DOHH2 (cell line): ENCODE measurements at regions not wholly inside any gene's neighbourhood (a gene's known extent, or its start where the extent isn't known, plus 50 kb on each side); places are given as distances from the start of the nearest gene placed in this dataset.

ENCODE experiments used
- H3F3A ChIP-seq: fragments of 200-600 bp; sonication (generic), shearing (Covaris generic); 2 replicates; pipeline ENCODE4 v1.6.0; 2016; ENCODE audit warnings: antibody characterized with exemption, mild to moderate bottlenecking; ENCODE audit not compliant: control insufficient read depth, insufficient read depth
- H3K27ac ChIP-seq: fragments of 200-600 bp; sonication (generic); 2 replicates; pipeline ENCODE4 v1.5.1; 2014; ENCODE audit warnings: low read depth, mild to moderate bottlenecking, low read length, moderate library complexity
- H3K27me3 ChIP-seq: fragments of 200-600 bp; sonication (generic); 2 replicates; pipeline ENCODE4 v1.6.1; 2014; ENCODE audit warnings: mild to moderate bottlenecking, low read length, mixed read lengths; ENCODE audit not compliant: control insufficient read depth
- H3K36me3 ChIP-seq: fragments of 200-600 bp; sonication (generic); 2 replicates; pipeline ENCODE4 v1.6.1; 2014; ENCODE audit warnings: mild to moderate bottlenecking, low read length, moderate library complexity, mixed read lengths; ENCODE audit not compliant: control insufficient read depth
- H3K4me1 ChIP-seq: fragments of 200-600 bp; sonication (generic); 2 replicates; pipeline ENCODE4 v1.6.1; 2014; ENCODE audit warnings: mild to moderate bottlenecking, low read length, mixed read lengths; ENCODE audit not compliant: control insufficient read depth
- H3K4me2 ChIP-seq: fragments of 200-600 bp; sonication (generic); 2 replicates; pipeline ENCODE4 v1.6.0; 2014; ENCODE audit warnings: mild to moderate bottlenecking, low read length, moderate library complexity
- H3K4me3 ChIP-seq: fragments of 200-600 bp; sonication (generic); 2 replicates; pipeline ENCODE4 v1.5.1; 2014; ENCODE audit warnings: mild to moderate bottlenecking, low read length, mixed read lengths
- H3K79me2 ChIP-seq: fragments of 200-600 bp; sonication (generic); 2 replicates; pipeline ENCODE4 v1.6.1; 2014; ENCODE audit warnings: mild to moderate bottlenecking, low read length, mixed read lengths; ENCODE audit not compliant: control insufficient read depth
- H3K9me2 ChIP-seq: fragments of 200-600 bp; sonication (generic); replicated peaks from 2 replicates; pipeline ENCODE4 v1.6.1; 2014; ENCODE audit warnings: mild to moderate bottlenecking, low read length, mixed read lengths; ENCODE audit not compliant: control insufficient read depth
- H3K9me3 ChIP-seq: fragments of 200-600 bp; sonication (generic); 2 replicates; pipeline ENCODE4 v1.6.1; 2014; ENCODE audit warnings: antibody characterized with exemption, low read length, mixed read lengths; ENCODE audit not compliant: control insufficient read depth, insufficient read depth
- H4K20me1 ChIP-seq: fragments of 200-600 bp; sonication (generic); 2 replicates; pipeline ENCODE4 v1.6.0; 2014; ENCODE audit warnings: low read depth, mild to moderate bottlenecking, antibody characterized with exemption, low read length, moderate library complexity; ENCODE audit not compliant: control insufficient read depth, insufficient read depth
- CTCF ChIP-seq: fragments of 200-600 bp; sonication (generic); IDR thresholded peaks from one replicate; pipeline ENCODE4 v1.5.1; 2014; ENCODE audit warnings: antibody characterized with exemption, mild to moderate bottlenecking, low read depth, low read length; ENCODE audit not compliant: poor library complexity, severe bottlenecking
- EZH2phosphoT487 ChIP-seq: fragments of 200-600 bp; sonication (generic); IDR thresholded peaks from 2 replicates; pipeline ENCODE4 v1.6.1; 2017; ENCODE audit warnings: borderline replicate concordance, mild to moderate bottlenecking, antibody characterized with exemption, low read length, moderate library complexity, mixed read lengths

GRCh38 chr11:70730411-70730810 lies 332.1 kb downstream of the CTTN start:
- no peak overlapping the region for H3K4me3 ChIP-seq
- no peaks in the 10 kb centered on the region for H3F3A ChIP-seq
- H4K20me1 ChIP-seq, result no peaks in the 10 kb centered on the region
- no peaks in the 10 kb centered on the region for H3K9me2 ChIP-seq
- H3K79me2 ChIP-seq, result no peaks in the 10 kb centered on the region
- no peaks in the 10 kb centered on the region for H3K9me3 ChIP-seq
- TF ChIP-seq CTCF (no peak), EZH2phosphoT487 (no peak)
- H3K4me1 ChIP-seq, result no peaks in the 10 kb centered on the region
- H3K27ac ChIP-seq, result no peak overlapping the region
- no peak overlapping the region for H3K4me2 ChIP-seq
- no peaks in the 10 kb centered on the region for H3K36me3 ChIP-seq
- no peaks in the 10 kb centered on the region for H3K27me3 ChIP-seq

DNA sequence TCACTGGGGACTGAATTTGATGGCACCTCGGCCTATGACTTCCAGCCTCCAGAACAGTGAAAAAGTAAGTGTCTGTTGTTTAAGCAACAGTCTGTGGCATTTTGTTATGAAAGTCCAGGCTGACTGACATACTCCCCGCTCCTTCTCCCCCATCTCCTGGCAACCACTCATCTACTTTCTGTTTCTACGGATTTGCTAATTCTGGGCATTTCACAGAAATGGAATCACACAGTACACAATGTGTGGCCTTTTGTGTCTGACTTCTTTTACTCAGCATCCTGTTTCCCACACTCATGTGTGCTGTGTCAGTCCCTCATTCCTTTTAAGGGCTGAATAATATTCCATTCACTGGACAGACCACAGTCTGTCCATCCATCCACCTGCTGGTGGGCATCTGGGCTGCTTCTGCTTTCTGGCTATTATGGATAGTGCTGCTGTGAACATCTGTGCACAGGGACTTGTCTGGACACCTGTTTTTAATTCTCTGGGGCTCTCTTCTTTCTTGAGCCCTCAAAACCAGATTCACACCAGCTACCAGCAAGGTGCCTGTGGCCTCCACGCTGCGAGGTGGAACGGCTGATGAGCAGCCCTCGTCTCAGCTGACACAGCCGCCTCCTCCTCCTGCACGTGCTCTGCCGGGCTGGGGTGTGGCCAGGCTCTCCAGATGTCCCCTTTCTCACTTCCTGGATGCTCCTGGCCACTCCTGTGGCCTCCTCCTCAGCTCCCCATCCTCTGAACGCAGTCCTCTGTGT lies 333.1 kb downstream of the CTTN start:
- TF ChIP-seq CTCF (no peak), EZH2phosphoT487 (no peak)

GRCh38 chr11:70732023-70732880 lies 333.9 kb downstream of the CTTN start:
- Histone ChIP-seq H4K20me1 (no peaks in the 10 kb centered on the region), H3K27me3 (no peaks in the 10 kb centered on the region), H3K4me2 (no peak overlapping the region), H3K9me2 (no peaks in the 10 kb centered on the region), H3K27ac (no peak overlapping the region), H3K4me3 (no peak overlapping the region), H3K9me3 (no peaks in the 10 kb centered on the region), H3F3A (no peaks in the 10 kb centered on the region), H3K36me3 (no peaks in the 10 kb centered on the region), H3K79me2 (no peaks in the 10 kb centered on the region), H3K4me1 (no peaks in the 10 kb centered on the region)
- TF ChIP-seq EZH2phosphoT487 (no peak), CTCF (no peak)

More for the DNA sequence above, 333.1 kb downstream of the CTTN start:
- Histone ChIP-seq H3K27me3 (no peaks in the 10 kb centered on the region), H3K36me3 (no peaks in the 10 kb centered on the region), H3K4me1 (no peaks in the 10 kb centered on the region), H3K4me2 (no peak overlapping the region), H3K9me3 (no peaks in the 10 kb centered on the region), H3K9me2 (no peaks in the 10 kb centered on the region), H3F3A (no peaks in the 10 kb centered on the region), H3K27ac (no peak overlapping the region), H4K20me1 (no peaks in the 10 kb centered on the region), H3K79me2 (no peaks in the 10 kb centered on the region), H3K4me3 (no peak overlapping the region)
